SK-N-SH (cell line): ENCODE measurements at regions not wholly inside any gene's neighbourhood (a gene's known extent, or its start where the extent isn't known, plus 50 kb on each side); places are given as distances from the start of the nearest gene placed in this dataset.
"Not testable (repeated sequence)": the region's sequence is repeated elsewhere in the genome, so short reads cannot be mapped to it uniquely, and the experiment has no call there.

Source experiments
- CTCF ChIA-PET: fragments of 300-600, 350-600 bp; formaldehyde crosslinking; extraction: SDS; loops from one replicate; lab custom pipeline; 2021; lab: Yijun Ruan, JAX
- POLR2A ChIA-PET: fragments of 350-600 bp; sonication (Branson Sonifier 250); formaldehyde crosslinking; extraction: SDS; loops from one replicate; lab custom pipeline; 2020; ENCODE audit warnings: antibody characterized with exemption, inconsistent platforms; lab: Yijun Ruan, JAX
- DNase-seq: peaks from one replicate; pipeline ENCODE4 v3.0.0; 2012
- H2AFZ ChIP-seq: fragments of 200-600 bp; sonication (generic); 2 replicates; pipeline ENCODE4 v1.8.1; 2016; ENCODE audit warnings: antibody characterized with exemption, mild to moderate bottlenecking, low read depth
- H3F3A ChIP-seq: fragments of 200-600 bp; sonication (generic); replicated peaks from 2 replicates; pipeline ENCODE3; 2016; ENCODE audit warnings: antibody characterized with exemption, mild to moderate bottlenecking; ENCODE audit not compliant: insufficient read depth
- H3K27ac ChIP-seq, 2 experiments: fragments of 200-500 bp in 1 of 2; fragments of 200-600 bp in 1 of 2; sonication (Bioruptor generic) in 1 of 2; sonication (generic), shearing (Covaris generic) in 1 of 2; 2 replicates each; pipeline versions ENCODE4 v1.5.1 to v1.6.1; 2014 to 2016; ENCODE audit warnings: low read depth in 2 of 2, inconsistent platforms in 1 of 2, low read length in 1 of 2, mild to moderate bottlenecking in 1 of 2, mixed read lengths in 1 of 2
- H3K27me3 ChIP-seq: fragments of 200-600 bp; sonication (generic), shearing (Covaris generic); 2 replicates; pipeline ENCODE4 v1.6.1; 2016; ENCODE audit warnings: mixed run types; ENCODE audit not compliant: insufficient read depth
- H3K36me3 ChIP-seq, 2 experiments: fragments of 200-500 bp in 1 of 2; fragments of 200-600 bp in 1 of 2; sonication (Bioruptor generic) in 1 of 2; sonication (generic) in 1 of 2; replicated peaks in 1 of 2; 2 replicates each; pipeline versions ENCODE3 to v1.5.1; 2014 to 2016; ENCODE audit warnings: low read length in 1 of 2, mild to moderate bottlenecking in 1 of 2; ENCODE audit not compliant: insufficient read depth in 2 of 2, control insufficient read depth in 1 of 2
- H3K4me1 ChIP-seq, 2 experiments: fragments of 200-500 bp in 1 of 2; fragments of 200-600 bp in 1 of 2; sonication (Bioruptor generic) in 1 of 2; sonication (generic), shearing (Covaris generic) in 1 of 2; 2 replicates each; pipeline versions ENCODE4 v1.5.1 to v1.6.1; 2014 to 2016; ENCODE audit warnings: low read depth in 1 of 2, low read length in 1 of 2, mixed run types in 1 of 2; ENCODE audit not compliant: insufficient read depth in 2 of 2, control insufficient read depth in 1 of 2
- H3K4me2 ChIP-seq: fragments of 200-600 bp; sonication (generic), shearing (Covaris generic); 2 replicates; pipeline ENCODE4 v1.6.1; 2017; ENCODE audit warnings: mixed run types
- H3K4me3 ChIP-seq, 2 experiments: fragments of 200-500 bp in 1 of 2; fragments of 200-600 bp in 1 of 2; sonication (Bioruptor generic) in 1 of 2; sonication (generic), shearing (Covaris generic) in 1 of 2; 2 replicates each; pipeline versions ENCODE4 v1.5.1 to v1.8.1; 2014 to 2016; ENCODE audit warnings: low read depth in 2 of 2, inconsistent platforms in 1 of 2, low read length in 1 of 2, mild to moderate bottlenecking in 1 of 2, mixed read lengths in 1 of 2, moderate library complexity in 1 of 2
- H3K79me2 ChIP-seq: fragments of 200-600 bp; sonication (generic); 2 replicates; pipeline ENCODE4 v1.8.1; 2017; ENCODE audit warnings: mild to moderate bottlenecking; ENCODE audit not compliant: insufficient read depth
- H3K9ac ChIP-seq: fragments of 200-600 bp; sonication (generic); 2 replicates; pipeline ENCODE4 v1.6.1; 2017; ENCODE audit warnings: mixed run types
- H3K9me2 ChIP-seq: fragments of 200-600 bp; sonication (generic); 2 replicates; pipeline ENCODE4 v1.6.1; 2017; ENCODE audit warnings: mixed run types
- H3K9me3 ChIP-seq: fragments of 200-600 bp; sonication (generic); 2 replicates; pipeline ENCODE4 v1.6.1; 2017; ENCODE audit warnings: mixed run types, mild to moderate bottlenecking, moderate library complexity
- H4K20me1 ChIP-seq: fragments of 200-600 bp; sonication (generic); 2 replicates; pipeline ENCODE4 v1.6.1; 2017; ENCODE audit warnings: mild to moderate bottlenecking, mixed run types; ENCODE audit not compliant: insufficient read depth
- WGBS: methylation state at CpG from one replicate; pipeline ENCODE4 v1.1.6; 2017; ENCODE audit warnings: low lambda C conversion rate; 5-methylcytosine and 5-hydroxymethylcytosine counted together

- POLR2A ChIA-PET: not testable (repeated sequence)
- WGBS: 96% methylated on average over 4 of the region's 5 CpGs
These were observed 223.2 kb upstream of the PLGLB2 start for GRCh38 chr2:87524619-87525188.

DNA sequence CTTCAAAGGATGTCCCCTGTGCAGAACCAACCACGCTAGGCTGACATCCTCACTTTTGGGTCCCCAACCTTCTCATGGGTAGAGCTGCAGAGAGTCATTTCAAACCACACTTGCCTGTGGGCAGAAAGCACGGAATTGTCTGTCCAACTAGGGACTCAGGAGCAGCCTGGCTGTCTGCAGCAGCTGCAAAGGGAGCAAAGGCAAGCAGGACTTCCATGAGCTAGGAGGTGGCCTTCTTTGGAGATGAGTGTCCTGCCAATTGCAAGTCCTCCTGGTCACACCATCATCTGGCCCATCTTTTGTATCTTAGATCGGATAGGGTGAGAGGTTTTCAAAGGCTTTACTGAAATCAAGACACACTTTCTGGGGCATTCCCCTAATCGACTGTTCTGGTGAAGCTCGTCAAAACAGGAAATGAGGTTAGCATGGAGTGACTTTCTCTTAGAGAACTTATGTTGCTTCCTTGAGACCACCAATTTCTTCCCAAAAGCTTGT lies 222.3 kb upstream of the PLGLB2 start:
- H3F3A ChIP-seq, H3K79me2 ChIP-seq, H3K4me2 ChIP-seq, H3K4me1 ChIP-seq, H3K4me3 ChIP-seq, H2AFZ ChIP-seq, DNase-seq, H3K9me2 ChIP-seq, H3K27me3 ChIP-seq, CTCF ChIA-PET, H3K9me3 ChIP-seq, H3K36me3 ChIP-seq, H3K9ac ChIP-seq, H3K27ac ChIP-seq, POLR2A ChIA-PET: not testable (repeated sequence)
- H4K20me1 ChIP-seq: peaks cover 13% of the 10 kb centered on the region; the same call in 1 of the 2 replicates
- no CpG with 5 or more reads among the region's 5 CpGs for WGBS

More at GRCh38 chr2:87524619-87525188, 223.2 kb upstream of the PLGLB2 start:
- CTCF ChIA-PET, H3K9me3 ChIP-seq, DNase-seq, H2AFZ ChIP-seq, H3F3A ChIP-seq, H3K79me2 ChIP-seq, H3K36me3 ChIP-seq, H3K4me3 ChIP-seq, H3K4me1 ChIP-seq, H3K9me2 ChIP-seq, H3K27ac ChIP-seq, H3K9ac ChIP-seq, H3K4me2 ChIP-seq, H3K27me3 ChIP-seq: not testable (repeated sequence)
- peaks cover 14% of the 10 kb centered on the region; the same call in 1 of the 2 replicates for H4K20me1 ChIP-seq

DNA sequence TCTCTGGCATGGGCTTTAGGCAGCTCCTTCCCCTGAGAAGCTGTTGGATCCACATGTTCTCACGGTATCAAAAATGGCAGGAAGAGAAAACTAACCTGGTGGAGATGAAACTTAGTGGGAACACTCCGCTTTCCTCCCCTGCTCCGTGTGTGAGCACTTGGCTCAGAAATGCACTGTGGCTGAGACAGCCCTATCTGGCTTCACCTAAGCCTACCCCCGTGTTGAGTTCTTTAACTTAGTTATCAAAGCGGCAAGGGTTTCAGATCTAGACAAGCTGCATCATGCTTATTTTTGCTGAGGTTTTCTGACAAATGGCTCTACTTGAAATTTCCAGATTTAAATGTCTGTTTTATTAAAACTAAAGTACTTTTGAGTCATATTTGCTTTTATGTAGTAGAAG lies 221.6 kb upstream of the PLGLB2 start:
- H3K4me1 ChIP-seq, H3K4me2 ChIP-seq, H2AFZ ChIP-seq, H3K9me3 ChIP-seq, H3K36me3 ChIP-seq, H3K27ac ChIP-seq, H3K79me2 ChIP-seq, H3K4me3 ChIP-seq, H3F3A ChIP-seq, H3K9ac ChIP-seq, POLR2A ChIA-PET, H3K9me2 ChIP-seq, CTCF ChIA-PET, H3K27me3 ChIP-seq, DNase-seq: not testable (repeated sequence)
- H4K20me1 ChIP-seq: peaks cover 11% of the 10 kb centered on the region; the same call in 1 of the 2 replicates
- WGBS: no CpG with 5 or more reads among the region's 5 CpGs

DNA sequence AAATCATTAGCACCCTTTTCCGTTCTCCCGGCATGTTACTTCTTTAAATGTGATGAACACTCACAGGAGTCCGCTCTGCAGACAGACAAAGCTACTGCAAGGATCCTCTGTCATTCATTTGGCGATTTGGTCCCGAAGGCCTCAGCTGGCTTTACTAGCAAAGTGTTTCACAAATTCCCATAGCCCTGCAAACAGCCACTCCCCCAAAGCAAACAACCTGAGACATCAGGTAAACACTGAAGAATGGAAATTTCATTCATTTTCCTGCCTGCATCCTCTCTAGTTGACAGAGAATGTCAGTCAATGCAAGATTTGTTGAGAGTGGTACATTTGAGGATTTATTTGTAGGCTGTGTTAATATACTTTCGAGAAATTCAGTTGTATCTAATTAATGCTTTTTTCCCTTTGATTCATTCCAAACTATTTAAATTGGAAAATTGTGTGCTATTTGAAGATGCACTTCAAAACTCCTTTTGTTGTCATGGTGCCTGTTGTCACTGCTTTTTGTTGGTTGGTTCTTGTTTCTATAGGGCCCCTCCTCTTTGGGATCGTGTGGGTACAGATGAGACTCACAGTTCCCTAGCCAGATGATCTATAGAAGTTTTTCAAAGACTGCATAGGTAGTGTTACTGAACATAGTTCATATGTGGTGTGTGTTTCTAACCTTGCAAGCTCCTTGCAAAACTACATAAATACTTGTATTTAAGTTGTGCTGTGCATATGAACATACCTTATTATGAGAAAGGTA lies 215.7 kb upstream of the PLGLB2 start:
- H3K9me2 ChIP-seq, H3K4me1 ChIP-seq, H4K20me1 ChIP-seq, H3K4me2 ChIP-seq, H3K27ac ChIP-seq, H3K27me3 ChIP-seq, H3F3A ChIP-seq, POLR2A ChIA-PET, H3K9ac ChIP-seq, H3K79me2 ChIP-seq, DNase-seq, H2AFZ ChIP-seq, H3K36me3 ChIP-seq, CTCF ChIA-PET, H3K9me3 ChIP-seq, H3K4me3 ChIP-seq: not testable (repeated sequence)
- 66% methylated on average over 4 of the region's 7 CpGs for WGBS

DNA sequence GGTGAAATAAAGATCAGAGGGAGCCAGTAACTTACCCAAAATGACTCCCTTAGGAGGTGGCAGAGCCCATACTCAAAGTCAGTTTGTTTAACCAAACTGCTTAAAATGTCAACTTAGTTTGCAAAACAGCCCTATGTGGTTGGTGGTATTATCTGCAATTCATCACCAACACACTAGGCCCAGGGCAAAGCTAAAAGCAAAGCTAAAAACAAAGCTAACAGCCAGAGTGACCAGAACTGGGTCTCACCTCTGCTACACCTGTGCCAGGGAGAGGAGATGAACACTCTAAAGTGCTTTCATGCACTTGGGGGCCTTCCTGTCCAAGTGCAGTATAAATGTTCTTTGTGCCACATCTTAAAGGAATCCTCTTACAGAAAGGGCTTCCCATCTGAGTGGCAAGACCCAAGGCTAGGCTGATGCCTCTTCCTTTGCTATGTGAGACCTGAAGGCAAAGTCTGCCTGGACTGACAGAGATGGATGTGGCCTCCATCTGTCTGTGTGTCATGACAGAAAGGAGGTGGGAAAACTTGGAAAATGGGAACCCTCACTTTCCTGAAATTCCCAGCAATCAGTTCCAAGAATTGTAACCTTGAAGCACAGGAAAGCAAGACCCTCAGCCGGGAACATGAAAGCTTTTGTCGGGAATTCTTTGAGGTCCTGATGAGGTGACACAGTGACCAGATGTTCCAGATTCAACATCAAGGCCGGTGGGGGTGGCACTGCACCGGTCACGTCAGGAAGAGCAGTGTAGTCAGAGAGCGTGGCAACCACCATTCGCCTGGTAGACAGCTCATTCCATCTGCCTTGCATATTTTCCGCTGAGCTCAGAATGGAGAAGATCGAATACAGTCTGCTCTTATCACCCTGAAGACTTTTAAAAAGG lies 214.3 kb upstream of the PLGLB2 start:
- WGBS: 80% methylated on average over 1 of the region's 9 CpGs
- H3K4me1 ChIP-seq, H3K4me3 ChIP-seq, H3K9me2 ChIP-seq, H3K9ac ChIP-seq, DNase-seq, H3K9me3 ChIP-seq, POLR2A ChIA-PET, H2AFZ ChIP-seq, CTCF ChIA-PET, H3K79me2 ChIP-seq, H3K36me3 ChIP-seq, H3K4me2 ChIP-seq, H3K27ac ChIP-seq, H3F3A ChIP-seq, H4K20me1 ChIP-seq, H3K27me3 ChIP-seq: not testable (repeated sequence)

- H3K79me2 ChIP-seq, H3K27me3 ChIP-seq, H3K9me2 ChIP-seq, H3K4me3 ChIP-seq, POLR2A ChIA-PET, H3K4me1 ChIP-seq, H4K20me1 ChIP-seq, H3K9ac ChIP-seq, H3F3A ChIP-seq, H3K27ac ChIP-seq, H3K9me3 ChIP-seq, H2AFZ ChIP-seq, H3K36me3 ChIP-seq, H3K4me2 ChIP-seq, CTCF ChIA-PET, DNase-seq: not testable (repeated sequence)
- 91% methylated on average over 4 of the region's 14 CpGs for WGBS
These were observed 213.5 kb upstream of the PLGLB2 start for GRCh38 chr2:87534273-87534889.
